ENCODE measurements at regions not wholly inside any gene's neighbourhood (a gene's known extent, or its start where the extent isn't known, plus 50 kb on each side); places are given as distances from the start of the nearest gene placed in this dataset.

GRCh38 chr9:28668158-28668557 is 1094.9 kb upstream of the C9orf72 start:
- ChIA-PET POLR2A (no interaction called here), CTCF (no interaction called here)
- no peak for DNase-seq
- Mint-ChIP-seq H3K27ac (no peak overlapping the region), H3K4me1 (no peaks in the 10 kb centered on the region), H3K36me3 (ENCODE audit: low read depth) (no peaks in the 10 kb centered on the region), H3K27me3 (no peaks in the 10 kb centered on the region), H3K4me3 (no peak overlapping the region), H3K9me3 (no peaks in the 10 kb centered on the region)

- no peak for DNase-seq
- H3K4me3 Mint-ChIP-seq = no peak overlapping the region
- CTCF ChIA-PET = no interaction called here
- no peaks in the 10 kb centered on the region for H3K36me3 Mint-ChIP-seq (ENCODE audit: low read depth)
- no peaks in the 10 kb centered on the region for H3K27me3 Mint-ChIP-seq
- no peak overlapping the region for H3K27ac Mint-ChIP-seq
- H3K9me3 Mint-ChIP-seq = no peaks in the 10 kb centered on the region
- POLR2A ChIA-PET = no interaction called here
- H3K4me1 Mint-ChIP-seq = no peaks in the 10 kb centered on the region
Measured at GRCh38 chr9:28671000-28671399, 1097.7 kb upstream of the C9orf72 start.

GRCh38 chr9:28678097-28678496 is 1104.8 kb upstream of the C9orf72 start:
- POLR2A ChIA-PET = no interaction called here
- Mint-ChIP-seq H3K4me3 (no peak overlapping the region), H3K36me3 (ENCODE audit: low read depth) (no peaks in the 10 kb centered on the region), H3K4me1 (no peaks in the 10 kb centered on the region), H3K27me3 (no peaks in the 10 kb centered on the region), H3K27ac (no peak overlapping the region), H3K9me3 (no peaks in the 10 kb centered on the region)
- CTCF ChIA-PET = interaction anchor here (0.7 kb wide), 1 partner anchor 18 kb away, joined by 3 read pairs; no protein-coding TSS in a partner anchor
- DNase-seq = no peak

- Mint-ChIP-seq H3K4me1 (no peaks in the 10 kb centered on the region), H3K9me3 (peaks cover 11% of the 10 kb centered on the region), H3K36me3 (ENCODE audit: low read depth) (no peaks in the 10 kb centered on the region), H3K27ac (no peak overlapping the region), H3K27me3 (no peaks in the 10 kb centered on the region), H3K4me3 (no peak overlapping the region)
- POLR2A ChIA-PET = no interaction called here
- CTCF ChIA-PET = no interaction called here
- DNase-seq = no peak
Measured at GRCh38 chr9:28688172-28688571, 1114.9 kb upstream of the C9orf72 start.

- H3K4me3 Mint-ChIP-seq = no peak overlapping the region
- H3K4me1 Mint-ChIP-seq = no peaks in the 10 kb centered on the region
- ChIA-PET POLR2A (no interaction called here), CTCF (no interaction called here)
- no peak overlapping the region for H3K27ac Mint-ChIP-seq
- no peak for DNase-seq
- no peaks in the 10 kb centered on the region for H3K27me3 Mint-ChIP-seq
- H3K36me3 Mint-ChIP-seq (ENCODE audit: low read depth) = no peaks in the 10 kb centered on the region
- peaks cover 5% of the 10 kb centered on the region for H3K9me3 Mint-ChIP-seq
Measured at GRCh38 chr9:28692012-28692411, 1118.7 kb upstream of the C9orf72 start.

- Mint-ChIP-seq H3K36me3 (ENCODE audit: low read depth) (no peaks in the 10 kb centered on the region), H3K27me3 (no peaks in the 10 kb centered on the region), H3K4me1 (no peaks in the 10 kb centered on the region), H3K4me3 (no peak overlapping the region), H3K9me3 (peaks cover 7% of the 10 kb centered on the region), H3K27ac (no peak overlapping the region)
- ChIA-PET CTCF (no interaction called here), POLR2A (no interaction called here)
- DNase-seq = no peak
Measured at GRCh38 chr9:28696960-28697359, 1123.7 kb upstream of the C9orf72 start.

- CTCF ChIA-PET = no interaction called here
- POLR2A ChIA-PET = no interaction called here
- Mint-ChIP-seq H3K4me3 (no peak overlapping the region), H3K36me3 (ENCODE audit: low read depth) (no peaks in the 10 kb centered on the region), H3K9me3 (peaks cover 11% of the 10 kb centered on the region), H3K27me3 (no peaks in the 10 kb centered on the region), H3K4me1 (no peaks in the 10 kb centered on the region), H3K27ac (no peak overlapping the region)
- no peak for DNase-seq
Measured at GRCh38 chr9:28699632-28700031, 1126.4 kb upstream of the C9orf72 start.

GRCh38 chr9:28707616-28708015 is 1134.3 kb upstream of the C9orf72 start:
- no peaks in the 10 kb centered on the region for H3K27me3 Mint-ChIP-seq
- POLR2A ChIA-PET = no interaction called here
- DNase-seq = no peak

GRCh38 chr9:28714188-28714587 is 1140.9 kb upstream of the C9orf72 start:
- no peak overlapping the region for H3K27ac Mint-ChIP-seq
- H3K9me3 Mint-ChIP-seq = no peaks in the 10 kb centered on the region
- no peaks in the 10 kb centered on the region for H3K36me3 Mint-ChIP-seq (ENCODE audit: low read depth)
- CTCF ChIA-PET = no interaction called here
- no peak overlapping the region for H3K4me3 Mint-ChIP-seq
- DNase-seq = no peak
- no peaks in the 10 kb centered on the region for H3K27me3 Mint-ChIP-seq
- H3K4me1 Mint-ChIP-seq = no peaks in the 10 kb centered on the region
- POLR2A ChIA-PET = no interaction called here

More at GRCh38 chr9:28707616-28708015, 1134.3 kb upstream of the C9orf72 start:
- Mint-ChIP-seq H3K27ac (no peak overlapping the region), H3K36me3 (ENCODE audit: low read depth) (no peaks in the 10 kb centered on the region), H3K4me1 (no peaks in the 10 kb centered on the region), H3K4me3 (no peak overlapping the region), H3K9me3 (peaks cover 5% of the 10 kb centered on the region)
- CTCF ChIA-PET = no interaction called here

- no peaks in the 10 kb centered on the region for H3K4me1 Mint-ChIP-seq
- no peaks in the 10 kb centered on the region for H3K36me3 Mint-ChIP-seq (ENCODE audit: low read depth)
- CTCF ChIA-PET = no interaction called here
- no peaks in the 10 kb centered on the region for H3K9me3 Mint-ChIP-seq
- no peaks in the 10 kb centered on the region for H3K27me3 Mint-ChIP-seq
- no peak overlapping the region for H3K27ac Mint-ChIP-seq
- H3K4me3 Mint-ChIP-seq = no peak overlapping the region
- no peak for DNase-seq
- POLR2A ChIA-PET = no interaction called here
Measured at GRCh38 chr9:28718226-28718625, 1144.9 kb upstream of the C9orf72 start.

- H3K27me3 Mint-ChIP-seq = no peaks in the 10 kb centered on the region
- ChIA-PET CTCF (no interaction called here), POLR2A (no interaction called here)
- H3K9me3 Mint-ChIP-seq = no peaks in the 10 kb centered on the region
- no peaks in the 10 kb centered on the region for H3K4me1 Mint-ChIP-seq
- no peak overlapping the region for H3K27ac Mint-ChIP-seq
- no peak overlapping the region for H3K4me3 Mint-ChIP-seq
- no peak for DNase-seq
- H3K36me3 Mint-ChIP-seq (ENCODE audit: low read depth) = no peaks in the 10 kb centered on the region
Measured at GRCh38 chr9:28720746-28721145, 1147.5 kb upstream of the C9orf72 start.

GRCh38 chr9:28730111-28730510 is 1156.8 kb upstream of the C9orf72 start:
- DNase-seq = no peak
- Mint-ChIP-seq H3K27ac (no peak overlapping the region), H3K9me3 (peaks cover 5% of the 10 kb centered on the region), H3K36me3 (ENCODE audit: low read depth) (no peaks in the 10 kb centered on the region), H3K4me1 (no peaks in the 10 kb centered on the region), H3K27me3 (no peaks in the 10 kb centered on the region), H3K4me3 (no peak overlapping the region)
- ChIA-PET POLR2A (interaction anchor here (0.6 kb wide), 1 partner anchor 757 kb away, joined by 3 read pairs; no protein-coding TSS in a partner anchor), CTCF (no interaction called here)

- Mint-ChIP-seq H3K27me3 (no peaks in the 10 kb centered on the region), H3K27ac (no peak overlapping the region), H3K4me1 (no peaks in the 10 kb centered on the region), H3K36me3 (ENCODE audit: low read depth) (no peaks in the 10 kb centered on the region), H3K9me3 (no peaks in the 10 kb centered on the region), H3K4me3 (no peak overlapping the region)
- DNase-seq = no peak
- ChIA-PET POLR2A (no interaction called here), CTCF (no interaction called here)
Measured at GRCh38 chr9:28735738-28736342, 1162.6 kb upstream of the C9orf72 start.

- Mint-ChIP-seq H3K4me1 (no peaks in the 10 kb centered on the region), H3K27ac (no peak overlapping the region)
- CTCF ChIA-PET = no interaction called here
Measured at GRCh38 chr9:28741459-28741858, 1168.2 kb upstream of the C9orf72 start.

More at GRCh38 chr9:28741459-28741858, 1168.2 kb upstream of the C9orf72 start:
- Mint-ChIP-seq H3K36me3 (ENCODE audit: low read depth) (no peaks in the 10 kb centered on the region), H3K4me3 (no peak overlapping the region), H3K9me3 (no peaks in the 10 kb centered on the region), H3K27me3 (no peaks in the 10 kb centered on the region)
- no peak for DNase-seq
- POLR2A ChIA-PET = no interaction called here

Data from activated CD4-positive, alpha-beta memory T cell treated with anti-CD3 and anti-CD28 coated beads, Interleukin-2, amount 10 ng/mL, durations not matched to agents 7 days and 5 days (primary cell).